ENCODE measurements at regions not wholly inside any gene's neighbourhood (a gene's known extent, or its start where the extent isn't known, plus 50 kb on each side); places are given as distances from the start of the nearest gene placed in this dataset.

DNA sequence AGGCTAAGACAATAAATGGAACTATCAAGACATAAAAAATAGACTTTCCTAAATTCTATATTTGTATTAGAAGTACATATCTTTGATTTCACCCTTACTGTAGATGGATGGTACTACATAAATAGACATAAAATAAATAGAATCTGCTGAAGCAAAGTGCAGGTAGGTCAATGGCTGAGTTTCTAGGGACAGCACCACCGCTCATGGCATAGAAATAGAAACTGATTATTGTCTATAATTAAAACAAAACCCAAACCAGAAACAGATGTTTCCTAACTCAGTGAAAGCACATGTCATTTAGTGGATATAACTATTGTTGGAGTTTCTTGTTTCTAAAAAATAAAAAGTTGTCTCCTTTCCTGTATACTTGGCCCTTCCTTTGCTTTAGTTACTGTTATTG lies 387.3 kb upstream of the ADGRL3 start:
- TF ChIP-seq, protein P1, sequence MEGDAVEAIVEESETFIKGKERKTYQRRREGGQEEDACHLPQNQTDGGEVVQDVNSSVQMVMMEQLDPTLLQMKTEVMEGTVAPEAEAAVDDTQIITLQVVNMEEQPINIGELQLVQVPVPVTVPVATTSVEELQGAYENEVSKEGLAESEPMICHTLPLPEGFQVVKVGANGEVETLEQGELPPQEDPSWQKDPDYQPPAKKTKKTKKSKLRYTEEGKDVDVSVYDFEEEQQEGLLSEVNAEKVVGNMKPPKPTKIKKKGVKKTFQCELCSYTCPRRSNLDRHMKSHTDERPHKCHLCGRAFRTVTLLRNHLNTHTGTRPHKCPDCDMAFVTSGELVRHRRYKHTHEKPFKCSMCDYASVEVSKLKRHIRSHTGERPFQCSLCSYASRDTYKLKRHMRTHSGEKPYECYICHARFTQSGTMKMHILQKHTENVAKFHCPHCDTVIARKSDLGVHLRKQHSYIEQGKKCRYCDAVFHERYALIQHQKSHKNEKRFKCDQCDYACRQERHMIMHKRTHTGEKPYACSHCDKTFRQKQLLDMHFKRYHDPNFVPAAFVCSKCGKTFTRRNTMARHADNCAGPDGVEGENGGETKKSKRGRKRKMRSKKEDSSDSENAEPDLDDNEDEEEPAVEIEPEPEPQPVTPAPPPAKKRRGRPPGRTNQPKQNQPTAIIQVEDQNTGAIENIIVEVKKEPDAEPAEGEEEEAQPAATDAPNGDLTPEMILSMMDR (conservative IDR thresholded peaks at IDR 0.05; ENCODE audit: low read depth, low read length), result no peak
- no peak for TF ChIP-seq EZH2 (IDR thresholded peaks at IDR 0.05; ENCODE audit: borderline replicate concordance, low read depth, low read length, poor library complexity, severe bottlenecking)
